ENCODE measurements at regions not wholly inside any gene's neighbourhood (a gene's known extent, or its start where the extent isn't known, plus 50 kb on each side); places are given as distances from the start of the nearest gene placed in this dataset.
"Not testable (repeated sequence)": the region's sequence is repeated elsewhere in the genome, so short reads cannot be mapped to it uniquely, and the experiment has no call there.

GRCh38 chr12:59408431-59408830, 187.4 kb upstream of the SLC16A7 start:
- no peak for DNase-seq (ENCODE audit: low spot score)
- intact Hi-C loops (cut with DNase I) = no loop called here

GRCh38 chr12:59407799-59408198, 188.0 kb upstream of the SLC16A7 start:
- intact Hi-C loops (cut with DNase I) = no loop called here
- no peak for DNase-seq (ENCODE audit: low spot score)

- DNase-seq (ENCODE audit: low spot score) = no peak
- intact Hi-C loops (cut with DNase I) = no loop called here
These were observed 189.8 kb upstream of the SLC16A7 start for GRCh38 chr12:59405992-59406391.

GRCh38 chr12:59404109-59404650, 191.6 kb upstream of the SLC16A7 start:
- DNase-seq (ENCODE audit: low spot score) = no peak
- intact Hi-C loops (cut with DNase I) = no loop called here

- intact Hi-C loops (cut with DNase I) = no loop called here
- DNase-seq (ENCODE audit: low spot score) = no peak
These were observed 192.4 kb upstream of the SLC16A7 start for GRCh38 chr12:59403259-59403932.

GRCh38 chr12:59401862-59402261, 194.0 kb upstream of the SLC16A7 start:
- DNase-seq (ENCODE audit: low spot score) = no peak
- intact Hi-C loops (cut with DNase I) = no loop called here

GRCh38 chr12:59398164-59398563, 197.7 kb upstream of the SLC16A7 start:
- DNase-seq (ENCODE audit: low spot score) = no peak
- intact Hi-C loops (cut with DNase I) = no loop called here

- no peak for DNase-seq (ENCODE audit: low spot score)
- intact Hi-C loops (cut with DNase I) = no loop called here
These were observed 198.9 kb upstream of the SLC16A7 start for GRCh38 chr12:59396919-59397318.

- no peak for DNase-seq (ENCODE audit: low spot score)
- intact Hi-C loops (cut with DNase I) = no loop called here
These were observed 199.3 kb upstream of the SLC16A7 start for GRCh38 chr12:59396519-59396918.

- DNase-seq (ENCODE audit: low spot score); intact Hi-C loops (cut with DNase I): not testable (repeated sequence)
These were observed 200.5 kb upstream of the SLC16A7 start for GRCh38 chr12:59395310-59395709.

- intact Hi-C loops (cut with DNase I) = no loop called here
- no peak for DNase-seq (ENCODE audit: low spot score)
These were observed 202.3 kb upstream of the SLC16A7 start for GRCh38 chr12:59393506-59393905.

- no peak for DNase-seq (ENCODE audit: low spot score)
- intact Hi-C loops (cut with DNase I) = no loop called here
These were observed 205.8 kb upstream of the SLC16A7 start for GRCh38 chr12:59389968-59390576.

GRCh38 chr12:59388694-59389093, 207.1 kb upstream of the SLC16A7 start:
- no peak for DNase-seq (ENCODE audit: low spot score)
- intact Hi-C loops (cut with DNase I) = no loop called here

GRCh38 chr12:59388176-59388575, 207.7 kb upstream of the SLC16A7 start:
- intact Hi-C loops (cut with DNase I) = no loop called here

GRCh38 chr12:59386236-59386635, 209.6 kb upstream of the SLC16A7 start:
- intact Hi-C loops (cut with DNase I) = no loop called here

More at GRCh38 chr12:59388176-59388575, 207.7 kb upstream of the SLC16A7 start:
- DNase-seq (ENCODE audit: low spot score) = no peak

GRCh38 chr12:59383079-59383822, 212.6 kb upstream of the SLC16A7 start:
- intact Hi-C loops (cut with DNase I) = no loop called here
- no peak for DNase-seq (ENCODE audit: low spot score)

More at GRCh38 chr12:59386236-59386635, 209.6 kb upstream of the SLC16A7 start:
- DNase-seq (ENCODE audit: low spot score) = no peak

- intact Hi-C loops (cut with DNase I) = no loop called here
- no peak for DNase-seq (ENCODE audit: low spot score)
These were observed 213.3 kb upstream of the SLC16A7 start for GRCh38 chr12:59382282-59383078.

GRCh38 chr12:59381106-59381505, 214.7 kb upstream of the SLC16A7 start:
- DNase-seq (ENCODE audit: low spot score) = no peak
- intact Hi-C loops (cut with DNase I) = no loop called here

GRCh38 chr12:59375633-59376032, 220.2 kb upstream of the SLC16A7 start:
- DNase-seq (ENCODE audit: low spot score) = no peak
- intact Hi-C loops (cut with DNase I) = no loop called here
